ENCODE measurements at regions not wholly inside any gene's neighbourhood (a gene's known extent, or its start where the extent isn't known, plus 50 kb on each side); places are given as distances from the start of the nearest gene placed in this dataset.
"Not testable (repeated sequence)": the region's sequence is repeated elsewhere in the genome, so short reads cannot be mapped to it uniquely, and the experiment has no call there.

DNA sequence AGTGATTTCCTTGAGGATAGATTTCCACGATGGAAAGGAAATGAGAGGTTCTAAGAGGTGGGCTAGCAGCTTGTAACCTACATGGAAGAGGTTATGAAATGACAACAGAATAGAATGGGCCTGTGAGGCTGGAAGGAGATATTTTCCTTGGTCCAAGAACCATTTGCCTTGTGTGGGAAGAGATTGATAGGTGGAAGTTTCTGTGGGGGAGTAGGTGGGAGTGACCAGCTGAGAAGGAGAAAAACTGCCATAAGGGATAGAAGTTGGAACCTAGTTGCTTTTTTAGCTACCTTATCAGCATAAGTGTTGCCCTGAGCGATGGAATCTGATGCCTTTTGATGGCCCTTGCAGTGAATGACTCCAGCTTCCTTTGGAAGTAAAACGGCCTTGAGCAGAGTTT, 60.4 kb upstream of the NAA35 start:
- not testable (repeated sequence) for DNase-seq (ENCODE audit: low read depth)

GRCh38 chr9:85884256-85884655, 56.7 kb upstream of the NAA35 start:
- DNase-seq (ENCODE audit: low read depth): peak; percentile 15

- DNase-seq (ENCODE audit: low read depth): no peak
Observed at GRCh38 chr9:85890962-85891361, 50.0 kb upstream of the NAA35 start.
